ENCODE measurements at regions not wholly inside any gene's neighbourhood (a gene's known extent, or its start where the extent isn't known, plus 50 kb on each side); places are given as distances from the start of the nearest gene placed in this dataset.

GRCh38 chr5:126301056-126301455 is 122.2 kb upstream of the GRAMD2B start:
- TF ChIP-seq GATA2 (IDR thresholded peaks at IDR 0.05; ENCODE audit: low read depth, low read length), result no peak
- TF ChIP-seq GATA3 (IDR thresholded peaks at IDR 0.05; ENCODE audit: low read depth, low read length), result no peak

Measured in SH-SY5Y (cell line).